H1 (cell line): ENCODE measurements at regions not wholly inside any gene's neighbourhood (a gene's known extent, or its start where the extent isn't known, plus 50 kb on each side); places are given as distances from the start of the nearest gene placed in this dataset.

ENCODE experiments used
- CTCF ChIA-PET: fragments of 300-600 bp; sonication (Branson Sonifier 250); formaldehyde crosslinking; loops from one replicate; lab custom pipeline; 2021; ENCODE audit not compliant: partially characterized antibody; lab: Charles Lee
- POLR2A ChIA-PET: fragments of 300-600 bp; sonication (Branson Sonifier 250); formaldehyde crosslinking; loops from one replicate; lab custom pipeline; 2021; ENCODE audit warnings: inconsistent platforms; ENCODE audit not compliant: partially characterized antibody; lab: Charles Lee
- DNase-seq, 2 experiments: peaks; one replicate each; pipeline versions ENCODE4 v3.0.0 to v3.0.0-alpha.2; 2010 to 2022; ENCODE audit warnings: low spot score in 2 of 2, low read depth in 1 of 2, mixed read lengths in 1 of 2
- FAIRE-seq: peaks from 2 replicates; lab custom pipeline; 2011; peaks lifted over from hg19 to GRCh38; lab: Jason Lieb, UNC
- H2AFZ ChIP-seq: 2 replicates; pipeline ENCODE4 v1.8.1; 2012; ENCODE audit warnings: low read length, inconsistent platforms
- H2AK5ac ChIP-seq: 2 replicates; pipeline ENCODE4 v1.6.1; 2013; ENCODE audit warnings: low read depth, low read length
- H2BK120ac ChIP-seq: replicated peaks from 2 replicates; pipeline ENCODE3; 2013; ENCODE audit warnings: low read depth, low read length, inconsistent platforms
- H2BK12ac ChIP-seq: 2 replicates; pipeline ENCODE4 v1.6.1; 2013; ENCODE audit warnings: low read depth, low read length
- H2BK15ac ChIP-seq: 2 replicates; pipeline ENCODE4 v1.6.1; 2013; ENCODE audit warnings: low read length
- H2BK20ac ChIP-seq: 2 replicates; pipeline ENCODE4 v1.6.1; 2013; ENCODE audit warnings: low read length
- H2BK5ac ChIP-seq: 2 replicates; pipeline ENCODE4 v1.6.1; 2013; ENCODE audit warnings: low read depth, low read length
- H3K14ac ChIP-seq: 2 replicates; pipeline ENCODE4 v1.6.1; 2013; ENCODE audit warnings: inconsistent platforms; ENCODE audit not compliant: insufficient read length
- H3K18ac ChIP-seq: 2 replicates; pipeline ENCODE4 v1.6.1; 2013; ENCODE audit warnings: low read length; ENCODE audit errors: extremely low read depth
- H3K23ac ChIP-seq: 2 replicates; pipeline ENCODE4 v1.6.1; 2013; ENCODE audit warnings: inconsistent platforms; ENCODE audit not compliant: insufficient read length
- H3K23me2 ChIP-seq: 2 replicates; pipeline ENCODE4 v1.6.1; 2013; ENCODE audit warnings: low read depth, low read length
- H3K27ac ChIP-seq: 2 replicates; pipeline ENCODE4 v1.6.1; 2011; ENCODE audit warnings: low read depth, low read length, inconsistent platforms
- H3K27me3 ChIP-seq, 4 experiments: replicated peaks in 1 of 4; 1 replicate in 1 of 4; 2 replicates in 3 of 4; pipeline versions ENCODE4 v1.6.1 to v1.8.1; 2011 to 2013; ENCODE audit warnings: low read length in 3 of 4, mild to moderate bottlenecking in 3 of 4, inconsistent platforms in 2 of 4, mixed read lengths in 2 of 4, moderate library complexity in 1 of 4; ENCODE audit not compliant: control insufficient read depth in 3 of 4, insufficient read depth in 3 of 4; ENCODE audit errors: extremely low read depth in 1 of 4
- H3K36me3 ChIP-seq, 4 experiments: 2 replicates each; pipeline versions ENCODE4 v1.6.1 to v1.8.1; 2011 to 2013; ENCODE audit warnings: mild to moderate bottlenecking in 4 of 4, low read length in 3 of 4, moderate library complexity in 2 of 4, control low read depth in 1 of 4, inconsistent platforms in 1 of 4; ENCODE audit not compliant: insufficient read depth in 4 of 4, control insufficient read depth in 2 of 4
- H3K4ac ChIP-seq: replicated peaks from 2 replicates; pipeline ENCODE3; 2013; ENCODE audit warnings: low read length, low read depth, mixed read lengths, inconsistent platforms; ENCODE audit not compliant: insufficient read length
- H3K4me1 ChIP-seq, 4 experiments: replicated peaks in 1 of 4; 1 replicate in 1 of 4; 2 replicates in 3 of 4; pipeline versions ENCODE4 v1.6.1 to v1.8.1; 2011 to 2013; ENCODE audit warnings: low read length in 3 of 4, inconsistent platforms in 2 of 4, mixed read lengths in 1 of 4; ENCODE audit not compliant: insufficient read depth in 4 of 4, control insufficient read depth in 3 of 4
- H3K4me2 ChIP-seq, 2 experiments: 2 replicates each; pipeline versions ENCODE4 v1.6.1 to v1.8.1; 2011 to 2013; ENCODE audit warnings: low read depth in 2 of 2, low read length in 2 of 2, control low read depth in 1 of 2, inconsistent platforms in 1 of 2, mild to moderate bottlenecking in 1 of 2; ENCODE audit not compliant: insufficient read depth in 1 of 2
- H3K4me3 ChIP-seq, 4 experiments: fragments of 200-600, 300-600 bp in 1 of 4; sonication (generic), shearing (Covaris generic), sonication (Bioruptor Twin) in 1 of 4; 2 replicates each; pipeline versions ENCODE4 v1.5.1 to v1.8.1; 2011 to 2016; ENCODE audit warnings: low read length in 4 of 4, low read depth in 3 of 4, control low read depth in 2 of 4, inconsistent platforms in 2 of 4, mild to moderate bottlenecking in 2 of 4, mixed read lengths in 1 of 4, moderate library complexity in 1 of 4; ENCODE audit not compliant: insufficient read depth in 2 of 4; ENCODE audit errors: extremely low read depth in 1 of 4
- H3K56ac ChIP-seq: replicated peaks from 2 replicates; pipeline ENCODE3; 2013; ENCODE audit warnings: low read depth, mild to moderate bottlenecking, mixed read lengths, low read length, inconsistent platforms; ENCODE audit not compliant: insufficient read length
- H3K79me1 ChIP-seq: 2 replicates; pipeline ENCODE4 v1.6.1; 2013; ENCODE audit warnings: low read depth, low read length, control low read depth
- H3K79me2 ChIP-seq, 2 experiments: 2 replicates each; pipeline versions ENCODE4 v1.6.1 to v1.8.1; 2012 to 2013; ENCODE audit warnings: low read length in 2 of 2, mild to moderate bottlenecking in 2 of 2, inconsistent platforms in 1 of 2; ENCODE audit not compliant: insufficient read depth in 2 of 2, control insufficient read depth in 1 of 2
- H3K9ac ChIP-seq, 4 experiments: replicated peaks in 1 of 4; 1 replicate in 1 of 4; 2 replicates in 3 of 4; pipeline versions ENCODE4 v1.6.1 to v1.8.1; 2011 to 2013; ENCODE audit warnings: low read depth in 3 of 4, low read length in 3 of 4, control low read depth in 2 of 4, mild to moderate bottlenecking in 2 of 4, moderate library complexity in 2 of 4, inconsistent platforms in 1 of 4; ENCODE audit errors: extremely low read depth in 1 of 4
- H3K9me3 ChIP-seq, 2 experiments: 2 replicates each; pipeline versions ENCODE4 v1.6.1 to v1.8.1; 2012 to 2013; ENCODE audit warnings: mild to moderate bottlenecking in 2 of 2, moderate library complexity in 2 of 2, control low read depth in 1 of 2, inconsistent platforms in 1 of 2, low read depth in 1 of 2, low read length in 1 of 2, mixed read lengths in 1 of 2; ENCODE audit not compliant: insufficient read depth in 2 of 2
- H4K20me1 ChIP-seq, 2 experiments: replicated peaks in 1 of 2; 2 replicates each; pipeline versions ENCODE3 to v1.8.1; 2011 to 2013; ENCODE audit warnings: inconsistent platforms in 2 of 2, low read length in 2 of 2, mild to moderate bottlenecking in 1 of 2; ENCODE audit not compliant: insufficient read depth in 2 of 2, control insufficient read depth in 1 of 2
- H4K5ac ChIP-seq: 2 replicates; pipeline ENCODE4 v1.6.1; 2013; ENCODE audit warnings: low read length, low read depth, mixed read lengths, inconsistent platforms; ENCODE audit not compliant: insufficient read length
- H4K8ac ChIP-seq: 2 replicates; pipeline ENCODE4 v1.8.0; 2013; ENCODE audit warnings: mild to moderate bottlenecking, moderate library complexity, low read length, inconsistent platforms; ENCODE audit not compliant: insufficient read depth; ENCODE audit errors: extremely low read depth
- H4K91ac ChIP-seq: replicated peaks from 2 replicates; pipeline ENCODE3; 2013; ENCODE audit warnings: low read length, mixed read lengths, inconsistent platforms; ENCODE audit not compliant: insufficient read length
- CHD1 ChIP-seq: IDR thresholded peaks from 2 replicates; pipeline ENCODE4 v1.6.1; 2012; ENCODE audit warnings: low read depth, low read length, improper control_type of control experiment
- CHD2 ChIP-seq: IDR thresholded peaks from 2 replicates; pipeline ENCODE4 v1.6.1; 2012; ENCODE audit warnings: low read length, improper control_type of control experiment
- CTBP2 ChIP-seq: IDR thresholded peaks from 2 replicates; pipeline ENCODE4 v1.7.0; 2011; ENCODE audit warnings: borderline replicate concordance, mild to moderate bottlenecking, moderate library complexity, mixed read lengths, low read length; ENCODE audit not compliant: insufficient read depth, insufficient read length
- TAF1 ChIP-seq: IDR thresholded peaks from 2 replicates; pipeline ENCODE4 v1.6.1; 2011; ENCODE audit warnings: mild to moderate bottlenecking, low read depth, low read length
- TCF12 ChIP-seq: IDR thresholded peaks from 2 replicates; pipeline ENCODE4 v1.6.1; 2011; ENCODE audit warnings: low read depth, mild to moderate bottlenecking, low read length
- WGBS, 2 experiments: shearing (Covaris generic) in 1 of 2; methylation state at CpG; one replicate each; pipeline versions ENCODE4 v1.1.6 to v1.1.7; 2013 to 2015; ENCODE audit warnings: low lambda C conversion rate in 2 of 2, mixed read lengths in 2 of 2, inconsistent platforms in 1 of 2, low coverage in 1 of 2, missing lambda C conversion rate in 1 of 2; ENCODE audit not compliant: insufficient replicate concordance in 2 of 2, insufficient coverage in 1 of 2, insufficient read length in 1 of 2; ENCODE audit errors: extremely low coverage in 1 of 2, missing lambda C conversion rate in 1 of 2; 5-methylcytosine and 5-hydroxymethylcytosine counted together

- CTCF ChIA-PET, result interaction anchor here (1.1 kb wide), 1 partner anchor 252 kb away, joined by 3 read pairs; no protein-coding TSS in a partner anchor
- Histone ChIP-seq H3K18ac (no peak overlapping the region), H3K4me1 (no peaks in the 10 kb centered on the region), H3K9ac (no peak overlapping the region), H3K9me3 (peaks cover 0 to 4% of the 10 kb centered on the region in 2 experiments; a peak in 1 of 4 replicates), H2AK5ac (no peak overlapping the region), H3K23me2 (no peaks in the 10 kb centered on the region), H3K4ac (no peak overlapping the region), H4K8ac (no peak overlapping the region), H2AFZ (no peak overlapping the region), H2BK12ac (no peak overlapping the region), H3K4me2 (no peak overlapping the region), H2BK15ac (no peak overlapping the region), H2BK5ac (no peak overlapping the region), H2BK20ac (no peak overlapping the region), H3K23ac (no peak overlapping the region), H3K36me3 (no peaks in the 10 kb centered on the region), H2BK120ac (no peak overlapping the region), H4K20me1 (no peaks in the 10 kb centered on the region), H3K79me1 (no peaks in the 10 kb centered on the region), H3K14ac (no peak overlapping the region), H3K27ac (no peak overlapping the region), H4K91ac (no peak overlapping the region), H3K4me3 (no peak overlapping the region), H3K27me3 (no peaks in the 10 kb centered on the region; a peak in 1 of 7 replicates), H3K56ac (no peak overlapping the region), H3K79me2 (no peaks in the 10 kb centered on the region), H4K5ac (no peak overlapping the region)
- TF ChIP-seq CHD2, result no peak
- TF ChIP-seq CTBP2, result no peak
- TF ChIP-seq TAF1, result no peak
- no peak for TF ChIP-seq TCF12
- TF ChIP-seq CHD1, result no peak
- DNase-seq (no peak), FAIRE-seq (no peak)
- WGBS, 2 experiments, result 91% methylated on average over 12 of the region's 13 CpGs; no CpG with 5 or more reads in 1 of the 2 experiments
- POLR2A ChIA-PET, result no interaction called here
These were observed 254.1 kb downstream of the AJAP1 start for GRCh38 chr1:4908486-4908885.
